ENCODE measurements at regions not wholly inside any gene's neighbourhood (a gene's known extent, or its start where the extent isn't known, plus 50 kb on each side); places are given as distances from the start of the nearest gene placed in this dataset.

GRCh38 chr3:182703233-182703632 is 90.1 kb upstream of the ATP11B start:
- H3K79me2 ChIP-seq (ENCODE audit: control insufficient read depth, insufficient read depth, low read length, unreplicated experiment): no peaks in the 10 kb centered on the region
- no peaks in the 10 kb centered on the region for H3K4me1 ChIP-seq (ENCODE audit: control insufficient read depth, insufficient read depth, low read length, unreplicated experiment)
- H2AFZ ChIP-seq (ENCODE audit: low read length, unreplicated experiment): no peak overlapping the region
- no peak overlapping the region for H3K4me3 ChIP-seq (ENCODE audit: low read depth, low read length)
- H3K27me3 ChIP-seq (ENCODE audit: insufficient read depth, low read length): peaks cover 8% of the 10 kb centered on the region; the same call in 1 of the 2 replicates
- no peak overlapping the region for H3K27ac ChIP-seq (ENCODE audit: low read depth, low read length)
- H3K36me3 ChIP-seq (ENCODE audit: insufficient read depth, low read length): no peaks in the 10 kb centered on the region

DNA sequence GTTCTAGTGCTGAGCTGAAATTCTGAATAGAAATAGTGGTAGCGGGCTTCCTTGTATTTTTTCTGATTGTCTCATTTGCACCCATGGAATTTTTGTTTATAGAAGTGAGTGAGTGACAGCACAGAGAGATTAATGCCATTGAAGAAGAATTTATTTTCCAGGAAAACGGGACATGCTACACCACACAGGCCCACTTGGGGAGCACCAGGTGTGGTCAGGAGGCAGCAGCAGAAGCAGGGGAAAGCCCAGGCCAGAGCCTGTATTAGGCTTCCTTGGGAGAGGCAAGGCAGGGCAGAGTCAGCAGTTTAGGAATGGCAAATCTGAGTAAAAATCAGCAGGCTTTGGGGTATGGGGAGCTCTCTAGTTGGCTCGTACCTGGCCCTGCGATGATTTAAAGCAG is 88.4 kb upstream of the ATP11B start:
- H3K27ac ChIP-seq (ENCODE audit: low read depth, low read length): no peak overlapping the region
- H3K79me2 ChIP-seq (ENCODE audit: control insufficient read depth, insufficient read depth, low read length, unreplicated experiment): no peaks in the 10 kb centered on the region
- no peaks in the 10 kb centered on the region for H3K4me1 ChIP-seq (ENCODE audit: control insufficient read depth, insufficient read depth, low read length, unreplicated experiment)
- 0 out of 2 replicates have a peak, but pooled peaks cover 1% of the 10 kb centered on the region for H3K27me3 ChIP-seq (ENCODE audit: insufficient read depth, low read length)
- H2AFZ ChIP-seq (ENCODE audit: low read length, unreplicated experiment): no peak overlapping the region
- no peaks in the 10 kb centered on the region for H3K36me3 ChIP-seq (ENCODE audit: insufficient read depth, low read length)
- no peak overlapping the region for H3K4me3 ChIP-seq (ENCODE audit: low read depth, low read length)

- Histone ChIP-seq H2AFZ (ENCODE audit: low read length, unreplicated experiment) (no peak overlapping the region), H3K4me1 (ENCODE audit: control insufficient read depth, insufficient read depth, low read length, unreplicated experiment) (no peaks in the 10 kb centered on the region), H3K36me3 (ENCODE audit: insufficient read depth, low read length) (no peaks in the 10 kb centered on the region), H3K79me2 (ENCODE audit: control insufficient read depth, insufficient read depth, low read length, unreplicated experiment) (no peaks in the 10 kb centered on the region), H3K4me3 (ENCODE audit: low read depth, low read length) (no peak overlapping the region), H3K27ac (ENCODE audit: low read depth, low read length) (no peak overlapping the region), H3K27me3 (ENCODE audit: insufficient read depth, low read length) (no peaks in the 10 kb centered on the region)
These were observed 84.5 kb upstream of the ATP11B start for GRCh38 chr3:182708810-182709209.

DNA sequence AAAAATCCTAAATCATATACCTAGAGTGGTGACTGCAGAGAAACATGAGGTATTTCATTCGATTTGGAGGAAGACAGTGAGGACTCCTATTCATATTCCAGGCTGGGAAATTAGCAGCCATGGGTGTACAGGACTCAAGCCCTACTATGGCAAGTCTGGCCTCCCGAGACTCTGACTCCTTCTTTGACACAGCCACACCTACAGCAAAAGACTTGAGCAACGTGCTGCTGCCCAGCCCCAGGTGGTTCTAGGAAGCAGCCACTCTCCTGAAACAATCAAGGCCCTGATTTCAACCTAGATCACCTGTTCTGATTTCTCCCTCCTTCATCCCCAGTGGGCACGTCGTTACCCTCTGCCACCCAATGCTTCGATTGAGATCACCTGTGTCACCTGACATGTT is 84.0 kb upstream of the ATP11B start:
- no peaks in the 10 kb centered on the region for H3K4me1 ChIP-seq (ENCODE audit: control insufficient read depth, insufficient read depth, low read length, unreplicated experiment)
- H2AFZ ChIP-seq (ENCODE audit: low read length, unreplicated experiment): no peak overlapping the region
- no peaks in the 10 kb centered on the region for H3K27me3 ChIP-seq (ENCODE audit: insufficient read depth, low read length)
- no peaks in the 10 kb centered on the region for H3K36me3 ChIP-seq (ENCODE audit: insufficient read depth, low read length)
- no peak overlapping the region for H3K4me3 ChIP-seq (ENCODE audit: low read depth, low read length)
- H3K27ac ChIP-seq (ENCODE audit: low read depth, low read length): no peak overlapping the region
- H3K79me2 ChIP-seq (ENCODE audit: control insufficient read depth, insufficient read depth, low read length, unreplicated experiment): no peaks in the 10 kb centered on the region

- Histone ChIP-seq H3K4me3 (ENCODE audit: low read depth, low read length) (no peak overlapping the region), H3K4me1 (ENCODE audit: control insufficient read depth, insufficient read depth, low read length, unreplicated experiment) (no peaks in the 10 kb centered on the region), H3K79me2 (ENCODE audit: control insufficient read depth, insufficient read depth, low read length, unreplicated experiment) (no peaks in the 10 kb centered on the region), H3K27me3 (ENCODE audit: insufficient read depth, low read length) (no peaks in the 10 kb centered on the region), H2AFZ (ENCODE audit: low read length, unreplicated experiment) (no peak overlapping the region), H3K36me3 (ENCODE audit: insufficient read depth, low read length) (no peaks in the 10 kb centered on the region), H3K27ac (ENCODE audit: low read depth, low read length) (no peak overlapping the region)
These were observed 82.6 kb upstream of the ATP11B start for GRCh38 chr3:182710557-182711157.

- H3K79me2 ChIP-seq (ENCODE audit: control insufficient read depth, insufficient read depth, low read length, unreplicated experiment): no peaks in the 10 kb centered on the region
- H3K36me3 ChIP-seq (ENCODE audit: insufficient read depth, low read length): no peaks in the 10 kb centered on the region
- H3K27ac ChIP-seq (ENCODE audit: low read depth, low read length): no peak overlapping the region
- H3K4me3 ChIP-seq (ENCODE audit: low read depth, low read length): no peak overlapping the region
- no peak overlapping the region for H2AFZ ChIP-seq (ENCODE audit: low read length, unreplicated experiment)
- no peaks in the 10 kb centered on the region for H3K27me3 ChIP-seq (ENCODE audit: insufficient read depth, low read length)
- H3K4me1 ChIP-seq (ENCODE audit: control insufficient read depth, insufficient read depth, low read length, unreplicated experiment): no peaks in the 10 kb centered on the region
These were observed 82.0 kb upstream of the ATP11B start for GRCh38 chr3:182711261-182711683.

- Histone ChIP-seq H3K27ac (ENCODE audit: low read depth, low read length) (no peak overlapping the region), H2AFZ (ENCODE audit: low read length, unreplicated experiment) (no peak overlapping the region), H3K27me3 (ENCODE audit: insufficient read depth, low read length) (no peaks in the 10 kb centered on the region), H3K4me1 (ENCODE audit: control insufficient read depth, insufficient read depth, low read length, unreplicated experiment) (no peaks in the 10 kb centered on the region), H3K36me3 (ENCODE audit: insufficient read depth, low read length) (no peaks in the 10 kb centered on the region), H3K4me3 (ENCODE audit: low read depth, low read length) (no peak overlapping the region), H3K79me2 (ENCODE audit: control insufficient read depth, insufficient read depth, low read length, unreplicated experiment) (no peaks in the 10 kb centered on the region)
These were observed 81.5 kb upstream of the ATP11B start for GRCh38 chr3:182711853-182712252.

DNA sequence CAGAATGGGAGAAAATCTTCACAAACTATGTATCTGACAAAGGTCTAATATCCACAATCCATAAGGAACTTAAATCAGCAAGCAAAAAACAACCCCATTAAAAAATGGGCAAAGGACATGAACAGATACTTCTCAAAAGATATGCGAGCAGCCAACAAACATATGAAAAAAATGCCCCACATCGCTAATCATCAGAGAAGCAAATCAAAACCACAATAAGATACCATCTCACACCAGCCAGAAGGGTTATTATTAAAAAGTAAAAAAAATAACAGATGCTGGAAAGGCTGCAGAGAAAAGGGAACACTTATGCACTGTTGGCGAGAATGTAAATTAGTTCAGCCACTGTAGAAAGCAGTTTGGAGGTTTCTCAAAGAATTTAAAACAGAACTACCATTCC is 80.2 kb upstream of the ATP11B start:
- Histone ChIP-seq H3K4me1 (ENCODE audit: control insufficient read depth, insufficient read depth, low read length, unreplicated experiment) (no peaks in the 10 kb centered on the region), H2AFZ (ENCODE audit: low read length, unreplicated experiment) (no peak overlapping the region), H3K79me2 (ENCODE audit: control insufficient read depth, insufficient read depth, low read length, unreplicated experiment) (no peaks in the 10 kb centered on the region), H3K36me3 (ENCODE audit: insufficient read depth, low read length) (no peaks in the 10 kb centered on the region), H3K4me3 (ENCODE audit: low read depth, low read length) (no peak overlapping the region), H3K27ac (ENCODE audit: low read depth, low read length) (no peak overlapping the region), H3K27me3 (ENCODE audit: insufficient read depth, low read length) (no peaks in the 10 kb centered on the region)

DNA sequence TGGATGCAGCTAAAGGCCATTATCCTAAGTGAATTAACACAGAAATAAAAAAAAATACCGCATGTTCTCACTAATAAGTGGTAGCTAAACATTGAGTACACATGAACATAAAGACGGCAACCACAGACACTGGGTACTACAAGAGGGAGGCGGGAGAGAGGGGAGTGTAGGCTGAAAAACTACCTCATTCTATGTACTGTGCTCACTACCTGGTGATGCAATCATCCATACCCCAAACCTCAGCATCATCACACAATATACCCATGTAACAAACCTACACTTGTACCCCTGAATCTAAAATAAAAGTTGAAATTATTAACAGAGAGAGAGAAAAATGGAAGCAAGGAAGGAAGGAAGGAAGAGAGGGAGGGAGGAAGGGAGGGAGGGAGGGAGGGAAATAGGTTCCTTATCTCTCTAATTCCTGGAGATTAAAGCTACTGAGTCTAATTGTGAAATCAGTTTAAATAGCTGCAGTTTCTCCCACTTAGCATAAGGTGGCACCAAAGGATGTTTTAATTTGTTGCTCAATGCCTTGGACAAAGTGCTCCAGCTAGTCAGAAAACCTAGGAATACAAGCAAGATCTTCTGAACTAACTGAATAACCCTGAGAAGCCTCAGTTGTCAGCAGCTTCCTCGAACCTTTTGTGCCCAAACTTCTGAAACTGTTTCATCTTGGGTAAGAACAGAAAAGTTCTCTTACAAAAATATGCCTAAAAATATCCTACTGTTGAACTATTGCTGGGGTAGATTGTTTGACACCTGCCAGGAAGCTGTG is 79.4 kb upstream of the ATP11B start:
- no peaks in the 10 kb centered on the region for H3K36me3 ChIP-seq (ENCODE audit: insufficient read depth, low read length)
- H3K79me2 ChIP-seq (ENCODE audit: control insufficient read depth, insufficient read depth, low read length, unreplicated experiment): no peaks in the 10 kb centered on the region
- H3K27ac ChIP-seq (ENCODE audit: low read depth, low read length): no peak overlapping the region
- no peaks in the 10 kb centered on the region for H3K4me1 ChIP-seq (ENCODE audit: control insufficient read depth, insufficient read depth, low read length, unreplicated experiment)
- no peak overlapping the region for H3K4me3 ChIP-seq (ENCODE audit: low read depth, low read length)
- no peak overlapping the region for H2AFZ ChIP-seq (ENCODE audit: low read length, unreplicated experiment)
- H3K27me3 ChIP-seq (ENCODE audit: insufficient read depth, low read length): no peaks in the 10 kb centered on the region

DNA sequence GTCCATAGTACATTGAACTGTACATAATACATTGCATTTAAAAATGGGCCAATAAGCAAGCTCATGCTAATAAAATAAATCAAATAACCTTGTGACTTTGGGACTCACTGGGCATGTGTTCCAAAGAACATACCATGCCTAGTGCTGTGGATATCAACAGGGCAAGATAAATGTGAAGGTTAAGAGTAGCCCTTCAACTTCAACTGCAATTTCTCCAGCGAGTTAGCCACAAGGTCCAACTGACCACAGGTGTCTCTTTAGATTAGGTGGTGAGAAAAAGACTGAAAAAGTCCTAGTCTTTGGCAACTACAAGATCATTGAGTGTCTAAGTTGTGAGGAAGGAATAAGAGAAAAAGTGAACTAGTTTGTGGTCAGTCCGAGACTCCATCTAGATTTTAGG is 78.3 kb upstream of the ATP11B start:
- no peak overlapping the region for H2AFZ ChIP-seq (ENCODE audit: low read length, unreplicated experiment)
- H3K4me3 ChIP-seq (ENCODE audit: low read depth, low read length): no peak overlapping the region
- no peak overlapping the region for H3K27ac ChIP-seq (ENCODE audit: low read depth, low read length)
- H3K27me3 ChIP-seq (ENCODE audit: insufficient read depth, low read length): no peaks in the 10 kb centered on the region
- H3K4me1 ChIP-seq (ENCODE audit: control insufficient read depth, insufficient read depth, low read length, unreplicated experiment): no peaks in the 10 kb centered on the region
- no peaks in the 10 kb centered on the region for H3K36me3 ChIP-seq (ENCODE audit: insufficient read depth, low read length)
- H3K79me2 ChIP-seq (ENCODE audit: control insufficient read depth, insufficient read depth, low read length, unreplicated experiment): no peaks in the 10 kb centered on the region

DNA sequence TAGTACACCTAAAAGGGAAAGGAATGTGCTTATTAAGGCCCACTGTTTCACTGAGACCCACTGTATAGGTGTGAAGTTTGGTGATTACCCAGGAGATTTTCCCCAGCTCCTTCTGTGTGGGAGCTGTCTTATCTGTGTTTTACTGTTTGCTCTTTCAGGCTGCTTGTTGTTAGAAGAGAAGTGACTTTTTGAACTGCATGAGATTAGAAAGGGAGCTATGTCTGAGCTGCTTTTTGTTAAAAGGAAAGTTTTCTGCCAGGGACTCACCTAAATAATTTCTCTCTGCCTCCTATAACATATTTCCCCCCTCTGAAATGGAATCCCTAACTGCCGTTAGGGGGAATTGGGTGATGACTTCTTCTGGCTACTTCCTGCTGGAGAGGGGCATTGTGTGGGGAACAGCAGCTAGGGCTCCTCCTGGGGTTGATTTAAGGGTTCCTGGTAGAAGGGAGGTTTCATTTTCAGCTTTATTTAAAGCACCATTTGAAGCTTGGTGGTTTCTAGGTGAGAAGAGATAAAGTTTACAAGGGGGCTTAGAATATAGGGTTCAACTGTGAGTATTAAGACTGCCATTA is 77.1 kb upstream of the ATP11B start:
- no peaks in the 10 kb centered on the region for H3K79me2 ChIP-seq (ENCODE audit: control insufficient read depth, insufficient read depth, low read length, unreplicated experiment)
- H3K27me3 ChIP-seq (ENCODE audit: insufficient read depth, low read length): no peaks in the 10 kb centered on the region
- no peak overlapping the region for H2AFZ ChIP-seq (ENCODE audit: low read length, unreplicated experiment)
- H3K36me3 ChIP-seq (ENCODE audit: insufficient read depth, low read length): no peaks in the 10 kb centered on the region
- no peaks in the 10 kb centered on the region for H3K4me1 ChIP-seq (ENCODE audit: control insufficient read depth, insufficient read depth, low read length, unreplicated experiment)
- no peak overlapping the region for H3K27ac ChIP-seq (ENCODE audit: low read depth, low read length)
- no peak overlapping the region for H3K4me3 ChIP-seq (ENCODE audit: low read depth, low read length)
